Liver (tissue), 8 donors: ENCODE measurements at regions not wholly inside any gene's neighbourhood (a gene's known extent, or its start where the extent isn't known, plus 50 kb on each side); places are given as distances from the start of the nearest gene placed in this dataset.

Experiments used
- DNase-seq: peaks from one replicate; pipeline ENCODE4 v3.0.0-alpha.2; 2017; ENCODE audit warnings: low spot score
- H3K27ac ChIP-seq, 2 donors: one replicate each; pipeline ENCODE4 v1.7.0; 2013; ENCODE audit warnings: inconsistent platforms in 2 of 2, low read length in 2 of 2, control low read depth in 1 of 2, low read depth in 1 of 2, mild to moderate bottlenecking in 1 of 2
- H3K27me3 ChIP-seq, 4 donors: one replicate each; pipeline versions ENCODE4 v1.6.1 to v1.7.0; 2013; ENCODE audit warnings: low read length in 3 of 4, inconsistent platforms in 1 of 4, mild to moderate bottlenecking in 1 of 4, moderate library complexity in 1 of 4; ENCODE audit not compliant: control insufficient read depth in 4 of 4, insufficient read depth in 4 of 4
- H3K36me3 ChIP-seq, 4 donors: one replicate each; pipeline versions ENCODE4 v1.6.1 to v1.7.0; 2013; ENCODE audit warnings: low read length in 3 of 4, mild to moderate bottlenecking in 3 of 4, low read depth in 1 of 4, moderate library complexity in 1 of 4; ENCODE audit not compliant: control insufficient read depth in 4 of 4, insufficient read depth in 3 of 4
- H3K4me1 ChIP-seq, 4 donors: one replicate each; pipeline versions ENCODE4 v1.6.1 to v1.7.0; 2013; ENCODE audit warnings: low read length in 3 of 4, mild to moderate bottlenecking in 3 of 4, moderate library complexity in 1 of 4; ENCODE audit not compliant: control insufficient read depth in 4 of 4, insufficient read depth in 4 of 4
- H3K4me3 ChIP-seq, 3 donors: one replicate each; pipeline versions ENCODE4 v1.6.1 to v1.7.0; 2013; ENCODE audit warnings: low read length in 3 of 3, control low read depth in 1 of 3, low read depth in 1 of 3, mild to moderate bottlenecking in 1 of 3
- H3K9ac ChIP-seq, 2 donors: one replicate each; pipeline ENCODE4 v1.7.0; 2013; ENCODE audit warnings: low read length in 2 of 2, mild to moderate bottlenecking in 2 of 2, moderate library complexity in 2 of 2, control low read depth in 1 of 2, low read depth in 1 of 2
- H3K9me3 ChIP-seq, 4 donors: one replicate each; pipeline versions ENCODE4 v1.6.1 to v1.7.0; 2013; ENCODE audit warnings: low read length in 3 of 4; ENCODE audit not compliant: control insufficient read depth in 4 of 4
- ATF3 ChIP-seq: IDR thresholded peaks from 2 replicates; pipeline ENCODE4 v1.6.1; 2016; ENCODE audit warnings: antibody characterized with exemption
- CTCF ChIP-seq: fragments of 150-350 bp; IDR thresholded peaks from 2 replicates; pipeline ENCODE4 v1.5.1; 2017; ENCODE audit warnings: improper control_type of control experiment, low read depth, low read length; ENCODE audit not compliant: missing input control
- EGR1 ChIP-seq, 2 donors: IDR thresholded peaks; 2 replicates each; pipeline ENCODE4 v1.6.1; 2016 to 2018; ENCODE audit warnings: antibody characterized with exemption in 2 of 2, low read depth in 2 of 2
- FOXA2 ChIP-seq: IDR thresholded peaks from 2 replicates; pipeline ENCODE4 v1.6.1; 2016; ENCODE audit warnings: antibody characterized with exemption
- GABPA ChIP-seq, 2 donors: IDR thresholded peaks in 1 of 2; conservative IDR thresholded peaks in 1 of 2; 2 replicates each; pipeline ENCODE4 v1.6.1; 2016; ENCODE audit warnings: antibody characterized with exemption in 2 of 2, mild to moderate bottlenecking in 1 of 2, moderate library complexity in 1 of 2
- HNF4A ChIP-seq, 2 donors: conservative IDR thresholded peaks; 2 replicates each; pipeline ENCODE4 v1.6.1; 2016; ENCODE audit warnings: antibody characterized with exemption in 2 of 2, mild to moderate bottlenecking in 2 of 2
- HNF4G ChIP-seq: IDR thresholded peaks from 2 replicates; pipeline ENCODE4 v1.6.1; 2016; ENCODE audit warnings: antibody characterized with exemption
- JUND ChIP-seq, 2 donors: IDR thresholded peaks; 2 replicates each; pipeline ENCODE4 v1.6.1; 2016; ENCODE audit warnings: antibody characterized with exemption in 2 of 2
- NR2F2 ChIP-seq: IDR thresholded peaks from 2 replicates; pipeline ENCODE4 v1.6.1; 2016; ENCODE audit warnings: antibody characterized with exemption
- RAD21 ChIP-seq, 2 donors: IDR thresholded peaks; 2 replicates each; pipeline ENCODE4 v1.6.1; 2016; ENCODE audit warnings: antibody characterized with exemption in 2 of 2, mild to moderate bottlenecking in 2 of 2
- RXRA ChIP-seq, 2 donors: IDR thresholded peaks; 2 replicates each; pipeline ENCODE4 v1.6.1; 2017 to 2018; ENCODE audit warnings: antibody characterized with exemption in 2 of 2, mild to moderate bottlenecking in 1 of 2
- SP1 ChIP-seq: IDR thresholded peaks from 2 replicates; pipeline ENCODE4 v1.6.1; 2018; ENCODE audit warnings: antibody characterized with exemption, mild to moderate bottlenecking
- TAF1 ChIP-seq: conservative IDR thresholded peaks from 2 replicates; pipeline ENCODE4 v1.6.1; 2016; ENCODE audit warnings: antibody characterized with exemption, mild to moderate bottlenecking
- YY1 ChIP-seq: IDR thresholded peaks from 2 replicates; pipeline ENCODE4 v1.6.1; 2016; ENCODE audit warnings: antibody characterized with exemption, mild to moderate bottlenecking
- ZBTB33 ChIP-seq: IDR thresholded peaks from 2 replicates; pipeline ENCODE4 v1.6.1; 2016; ENCODE audit warnings: antibody characterized with exemption
- WGBS: extraction: QIAGEN DNeasy Blood & Tissue Kit; methylation state at CpG from one replicate; pipeline ENCODE4 v1.1.7; 2013; 5-methylcytosine and 5-hydroxymethylcytosine counted together
- TF ChIP-seq, protein P1 (sequence below): IDR thresholded peaks from 2 replicates; pipeline ENCODE4 v1.6.1; 2016; ENCODE audit warnings: antibody characterized with exemption
- donor health status: healthy.
- donor health status: healthy.
- donor health status: healthy.
- donor health status: healthy.
- donor health status: healthy.

- 91% methylated on average over 15 of the region's 15 CpGs for WGBS
- DNase-seq = no peak
- no peak overlapping the region for H3K27ac ChIP-seq
- H3K36me3 ChIP-seq = no peaks in the 10 kb centered on the region
- no peak overlapping the region for H3K4me3 ChIP-seq
- H3K9ac ChIP-seq = no peak overlapping the region
- no peaks in the 10 kb centered on the region for H3K27me3 ChIP-seq
- TF ChIP-seq TAF1 (no peak), FOXA2 (no peak), GABPA (IDR thresholded peaks at IDR 0.05 in 1 of 2, conservative IDR thresholded peaks at IDR 0.05 in 1 of 2) (no peak), NR2F2 (no peak), JUND (IDR thresholded peaks at IDR 0.05) (no peak), SP1 (no peak), RAD21 (IDR thresholded peaks at IDR 0.05) (no peak), RXRA (IDR thresholded peaks at IDR 0.05) (no peak), HNF4G (no peak), EGR1 (IDR thresholded peaks at IDR 0.05; ENCODE audit: low read depth in 2 of 2) (no peak), ATF3 (no peak), HNF4A (conservative IDR thresholded peaks at IDR 0.05) (no peak), ZBTB33 (no peak), YY1 (no peak), CTCF (no peak)
- TF ChIP-seq, protein P1, sequence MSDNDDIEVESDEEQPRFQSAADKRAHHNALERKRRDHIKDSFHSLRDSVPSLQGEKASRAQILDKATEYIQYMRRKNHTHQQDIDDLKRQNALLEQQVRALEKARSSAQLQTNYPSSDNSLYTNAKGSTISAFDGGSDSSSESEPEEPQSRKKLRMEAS = no peak
- H3K9me3 ChIP-seq = no peaks in the 10 kb centered on the region
- H3K4me1 ChIP-seq = peaks cover 20 to 53% (median 36%) of the 10 kb centered on the region in 4 donors
Observed at GRCh38 chr6:167679790-167680604, 146.7 kb upstream of the AFDN start.

DNA sequence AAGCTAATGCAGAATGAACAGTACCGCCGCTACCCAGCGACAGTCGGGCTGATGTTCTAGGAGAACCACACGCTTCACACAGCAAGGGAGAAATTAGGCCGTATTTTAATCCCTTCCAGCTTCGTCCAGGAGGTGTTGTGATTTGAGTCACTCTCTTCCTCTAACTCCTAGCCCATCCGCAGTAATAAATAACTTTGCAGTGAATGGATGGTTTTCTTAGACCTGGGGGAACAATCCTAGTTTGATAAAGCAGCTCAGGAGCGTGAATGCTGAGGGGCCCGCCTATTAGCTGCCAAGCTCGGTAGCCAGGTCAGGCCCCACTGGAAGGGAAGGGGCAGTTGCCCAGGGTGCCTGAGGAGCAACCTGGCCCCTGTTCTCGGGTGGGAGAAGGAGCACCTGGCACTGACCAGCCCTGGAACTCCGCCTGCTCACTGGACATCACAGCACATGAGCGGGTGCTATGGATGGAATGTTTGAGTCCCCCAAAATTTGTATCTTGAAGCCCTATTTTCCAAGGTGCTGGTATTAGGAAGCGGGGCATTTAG lies 146.0 kb upstream of the AFDN start:
- H3K4me1 ChIP-seq = peaks cover 20 to 47% (median 32%) of the 10 kb centered on the region in 4 donors
- no peak for DNase-seq
- 95% methylated on average over 15 of the region's 15 CpGs for WGBS
- no peak overlapping the region for H3K9ac ChIP-seq
- no peaks in the 10 kb centered on the region for H3K27me3 ChIP-seq
- H3K9me3 ChIP-seq = no peaks in the 10 kb centered on the region
- H3K36me3 ChIP-seq = no peaks in the 10 kb centered on the region
- no peak for TF ChIP-seq EGR1 (IDR thresholded peaks at IDR 0.05; ENCODE audit: low read depth in 2 of 2)
- H3K4me3 ChIP-seq = no peak overlapping the region
- H3K27ac ChIP-seq = no peak overlapping the region
